ENCODE measurements at regions not wholly inside any gene's neighbourhood (a gene's known extent, or its start where the extent isn't known, plus 50 kb on each side); places are given as distances from the start of the nearest gene placed in this dataset.

GRCh38 chrX:95382799-95383198 is 1301.8 kb upstream of the DIAPH2 start:
- Mint-ChIP-seq H3K4me1 (no peaks in the 10 kb centered on the region), H3K27me3 (ENCODE audit: low read depth in 2 of 2) (no peaks in the 10 kb centered on the region), H3K9me3 (peaks cover 0 to 6% of the 10 kb centered on the region in 2 donors), H3K4me3 (no peak overlapping the region), H3K27ac (no peak overlapping the region), H3K36me3 (no peaks in the 10 kb centered on the region)
- intact Hi-C loops (cut with micrococcal nuclease): no loop called here
- H3K4me1 ChIP-seq (ENCODE audit: control insufficient read depth, insufficient read depth, low read length): no peaks in the 10 kb centered on the region
- H3K9me3 ChIP-seq (ENCODE audit: control insufficient read depth, insufficient read depth, low read length): no peaks in the 10 kb centered on the region
- no peak overlapping the region for H3K4me3 ChIP-seq (ENCODE audit: low read length)
- ATAC-seq: no peak
- H3K36me3 ChIP-seq (ENCODE audit: control insufficient read depth, insufficient read depth, low read length): no peaks in the 10 kb centered on the region
- H3K27ac ChIP-seq (ENCODE audit: low read length): no peak overlapping the region
- no peak for DNase-seq
- no peak for TF ChIP-seq CTCF (IDR thresholded peaks at IDR 0.05)
- no peaks in the 10 kb centered on the region for H3K27me3 ChIP-seq (ENCODE audit: control insufficient read depth, insufficient read depth, low read length)

GRCh38 chrX:95383778-95384177 is 1300.9 kb upstream of the DIAPH2 start:
- TF ChIP-seq CTCF (IDR thresholded peaks at IDR 0.05): no peak
- 83% methylated on average over 2 of the region's 2 CpGs for WGBS (ENCODE audit: insufficient coverage)
- H3K36me3 Mint-ChIP-seq: no peaks in the 10 kb centered on the region

GRCh38 chrX:95427389-95427788 is 1257.3 kb upstream of the DIAPH2 start:
- DNase-seq (no peak), ATAC-seq (no peak)
- TF ChIP-seq CTCF (IDR thresholded peaks at IDR 0.05): no peak
- Mint-ChIP-seq H3K27ac (no peak overlapping the region), H3K36me3 (no peaks in the 10 kb centered on the region), H3K4me3 (no peak overlapping the region), H3K4me1 (no peaks in the 10 kb centered on the region), H3K27me3 (ENCODE audit: low read depth in 2 of 2) (no peaks in the 10 kb centered on the region), H3K9me3 (peaks cover 3 to 15% of the 10 kb centered on the region in 2 donors)
- intact Hi-C loops (cut with micrococcal nuclease): no loop called here
- Histone ChIP-seq H3K9me3 (ENCODE audit: control insufficient read depth, insufficient read depth, low read length) (peaks cover 8% of the 10 kb centered on the region), H3K4me3 (ENCODE audit: low read length) (no peak overlapping the region), H3K27me3 (ENCODE audit: control insufficient read depth, insufficient read depth, low read length) (no peaks in the 10 kb centered on the region), H3K27ac (ENCODE audit: low read length) (no peak overlapping the region), H3K4me1 (ENCODE audit: control insufficient read depth, insufficient read depth, low read length) (no peaks in the 10 kb centered on the region), H3K36me3 (ENCODE audit: control insufficient read depth, insufficient read depth, low read length) (no peaks in the 10 kb centered on the region)
- WGBS (ENCODE audit: insufficient coverage): 100% methylated on average over 1 of the region's 2 CpGs

More at GRCh38 chrX:95383778-95384177, 1300.9 kb upstream of the DIAPH2 start:
- Mint-ChIP-seq H3K27me3 (ENCODE audit: low read depth in 2 of 2) (no peaks in the 10 kb centered on the region), H3K4me3 (no peak overlapping the region), H3K27ac (no peak overlapping the region), H3K9me3 (peaks cover 0 to 6% of the 10 kb centered on the region in 2 donors), H3K4me1 (no peaks in the 10 kb centered on the region)
- ATAC-seq: no peak
- no peak for DNase-seq
- Histone ChIP-seq H3K9me3 (ENCODE audit: control insufficient read depth, insufficient read depth, low read length) (no peaks in the 10 kb centered on the region), H3K36me3 (ENCODE audit: control insufficient read depth, insufficient read depth, low read length) (no peaks in the 10 kb centered on the region), H3K27me3 (ENCODE audit: control insufficient read depth, insufficient read depth, low read length) (no peaks in the 10 kb centered on the region), H3K27ac (ENCODE audit: low read length) (no peak overlapping the region), H3K4me1 (ENCODE audit: control insufficient read depth, insufficient read depth, low read length) (no peaks in the 10 kb centered on the region), H3K4me3 (ENCODE audit: low read length) (no peak overlapping the region)
- intact Hi-C loops (cut with micrococcal nuclease): no loop called here

GRCh38 chrX:95435198-95435597 is 1249.4 kb upstream of the DIAPH2 start:
- Mint-ChIP-seq H3K36me3 (no peaks in the 10 kb centered on the region), H3K27me3 (ENCODE audit: low read depth in 2 of 2) (no peaks in the 10 kb centered on the region), H3K4me3 (no peak overlapping the region), H3K9me3 (peaks cover 2 to 3% of the 10 kb centered on the region in 2 donors), H3K27ac (no peak overlapping the region), H3K4me1 (no peaks in the 10 kb centered on the region)
- Histone ChIP-seq H3K4me3 (ENCODE audit: low read length) (no peak overlapping the region), H3K36me3 (ENCODE audit: control insufficient read depth, insufficient read depth, low read length) (no peaks in the 10 kb centered on the region), H3K9me3 (ENCODE audit: control insufficient read depth, insufficient read depth, low read length) (no peaks in the 10 kb centered on the region), H3K27me3 (ENCODE audit: control insufficient read depth, insufficient read depth, low read length) (no peaks in the 10 kb centered on the region), H3K27ac (ENCODE audit: low read length) (no peak overlapping the region), H3K4me1 (ENCODE audit: control insufficient read depth, insufficient read depth, low read length) (no peaks in the 10 kb centered on the region)
- no peak for TF ChIP-seq CTCF (IDR thresholded peaks at IDR 0.05)
- DNase-seq (no peak), ATAC-seq (no peak)
- intact Hi-C loops (cut with micrococcal nuclease): no loop called here
